ENCODE measurements at regions not wholly inside any gene's neighbourhood (a gene's known extent, or its start where the extent isn't known, plus 50 kb on each side); places are given as distances from the start of the nearest gene placed in this dataset.

GRCh38 chr4:181793096-181793495 is 450.1 kb upstream of the TENM3 start:
- TF ChIP-seq CTCF (conservative IDR thresholded peaks at IDR 0.05) (no peak), ZFX (IDR thresholded peaks at IDR 0.05) (no peak)

All from C4-2B (cell line).